Inflammatory macrophage (primary cell): ENCODE measurements at regions not wholly inside any gene's neighbourhood (a gene's known extent, or its start where the extent isn't known, plus 50 kb on each side); places are given as distances from the start of the nearest gene placed in this dataset.
"Not testable (repeated sequence)": the region's sequence is repeated elsewhere in the genome, so short reads cannot be mapped to it uniquely, and the experiment has no call there.

ENCODE experiments used
- DNase-seq, 2 donors: peaks; one replicate each; pipeline ENCODE4 v3.0.0-alpha.2; 2020 to 2022

GRCh38 chr13:24563087-24563486, 50.5 kb upstream of the PARP4 start:
- no peak for DNase-seq

GRCh38 chr13:24563971-24564370, 51.4 kb upstream of the PARP4 start:
- DNase-seq: not testable (repeated sequence)

- no peak for DNase-seq
These were observed 52.3 kb upstream of the PARP4 start for GRCh38 chr13:24564881-24565280.

GRCh38 chr13:24567593-24567992, 55.0 kb upstream of the PARP4 start:
- not testable (repeated sequence) for DNase-seq

- DNase-seq: no peak
These were observed 62.3 kb upstream of the PARP4 start for GRCh38 chr13:24574847-24575246.

- DNase-seq: peak in 1 of 2 donors; percentile 8
These were observed 67.7 kb upstream of the PARP4 start for GRCh38 chr13:24580315-24580714.

- DNase-seq: not testable (repeated sequence)
These were observed 69.0 kb upstream of the PARP4 start for GRCh38 chr13:24581578-24581977.

GRCh38 chr13:24591697-24592096, 79.1 kb upstream of the PARP4 start:
- not testable (repeated sequence) for DNase-seq

GRCh38 chr13:24597906-24598670, 82.1 kb upstream of the ATP12A start:
- not testable (repeated sequence) for DNase-seq

- DNase-seq: not testable (repeated sequence)
These were observed 81.0 kb upstream of the ATP12A start for GRCh38 chr13:24599019-24599791.

GRCh38 chr13:24605923-24606372, 74.3 kb upstream of the ATP12A start:
- DNase-seq: peak; percentile 3 to 40

- no peak for DNase-seq
These were observed 73.6 kb upstream of the ATP12A start for GRCh38 chr13:24606486-24607170.

GRCh38 chr13:24610956-24611355, 69.3 kb upstream of the ATP12A start:
- DNase-seq: no peak

- no peak for DNase-seq
These were observed 67.5 kb upstream of the ATP12A start for GRCh38 chr13:24612726-24613125.

GRCh38 chr13:24613128-24613527, 67.1 kb upstream of the ATP12A start:
- DNase-seq: no peak

- DNase-seq: no peak
These were observed 66.5 kb upstream of the ATP12A start for GRCh38 chr13:24613755-24614154.

- DNase-seq: no peak
These were observed 65.7 kb upstream of the ATP12A start for GRCh38 chr13:24614306-24615080.

- DNase-seq: no peak
These were observed 65.1 kb upstream of the ATP12A start for GRCh38 chr13:24615114-24615513.

- no peak for DNase-seq
These were observed 64.2 kb upstream of the ATP12A start for GRCh38 chr13:24615911-24616472.

- DNase-seq: no peak
These were observed 63.7 kb upstream of the ATP12A start for GRCh38 chr13:24616514-24616913.

GRCh38 chr13:24617256-24618010, 62.8 kb upstream of the ATP12A start:
- no peak for DNase-seq
